Loucy (cell line): ENCODE measurements at regions not wholly inside any gene's neighbourhood (a gene's known extent, or its start where the extent isn't known, plus 50 kb on each side); places are given as distances from the start of the nearest gene placed in this dataset.

Experiments
- CTCF ChIP-seq: fragments of 200-600 bp; sonication (generic); conservative IDR thresholded peaks from 2 replicates; pipeline ENCODE4 v1.5.1; 2014; ENCODE audit warnings: mild to moderate bottlenecking, antibody characterized with exemption, low read length
- EZH2phosphoT487 ChIP-seq: fragments of 200-600 bp; IDR thresholded peaks from 2 replicates; pipeline ENCODE4 v1.6.1; 2018; ENCODE audit warnings: antibody characterized with exemption, mild to moderate bottlenecking, moderate library complexity, borderline replicate concordance

DNA sequence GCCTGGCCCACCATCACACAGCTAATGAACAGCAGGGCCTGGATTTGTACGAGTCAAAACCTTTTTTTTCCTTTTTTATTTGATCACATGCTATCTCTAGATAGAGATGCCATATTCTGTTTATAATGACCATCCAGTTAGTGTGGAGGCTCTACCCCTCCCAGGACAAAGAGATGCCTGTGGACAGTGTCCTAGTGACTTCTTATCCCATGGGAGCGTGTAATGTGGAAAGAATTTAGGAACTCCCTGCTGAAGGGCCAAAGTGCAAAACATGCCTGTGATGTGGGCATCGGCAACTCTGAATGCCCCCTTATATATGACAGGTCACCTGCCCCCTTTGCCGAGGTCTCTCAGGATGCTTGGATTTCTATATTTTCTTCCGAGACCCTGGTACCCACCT lies 292.2 kb downstream of the RRAGC start:
- TF ChIP-seq CTCF = no peak
- TF ChIP-seq EZH2phosphoT487 = no peak
